Ecto neural progenitor cell (in vitro differentiated cells): ENCODE measurements at regions not wholly inside any gene's neighbourhood (a gene's known extent, or its start where the extent isn't known, plus 50 kb on each side); places are given as distances from the start of the nearest gene placed in this dataset.

ENCODE experiments used
- DNase-seq: peaks from one replicate; pipeline ENCODE4 v3.0.0-alpha.2; 2018; ENCODE audit warnings: low spot score

DNA sequence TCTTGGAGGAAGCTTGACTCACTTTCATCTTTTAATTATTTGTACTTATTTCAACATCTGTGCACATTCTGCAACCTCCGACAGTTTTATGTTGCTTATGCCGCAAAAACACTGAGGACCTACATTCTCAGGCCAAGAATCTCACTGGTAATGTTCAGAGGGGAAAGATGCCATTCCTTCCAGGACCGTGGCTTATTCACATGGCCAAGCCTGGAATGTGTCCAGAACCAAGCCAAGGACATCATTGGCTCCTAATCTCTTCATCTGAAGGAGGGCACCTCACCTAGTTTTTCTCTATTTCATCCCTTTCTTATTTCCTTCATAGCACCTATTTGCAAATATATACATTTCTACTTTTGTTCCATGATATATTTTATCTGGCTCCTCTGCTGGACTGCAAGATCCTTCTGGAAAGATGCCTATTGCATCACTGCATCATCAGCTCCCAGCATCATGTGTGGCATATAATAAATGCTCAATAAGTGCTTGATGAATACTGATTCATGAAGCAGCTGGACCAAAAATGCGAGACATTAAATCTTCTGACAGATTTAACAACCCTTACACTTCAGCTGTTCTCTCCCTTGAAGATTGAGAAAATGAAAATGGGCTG, 377.1 kb downstream of the TNS1 start:
- no peak for DNase-seq

- DNase-seq = no peak
These were observed 379.4 kb downstream of the TNS1 start for GRCh38 chr2:217623281-217623912.

- peak; percentile 58 for DNase-seq
These were observed 380.4 kb downstream of the TNS1 start for GRCh38 chr2:217622205-217623060.

DNA sequence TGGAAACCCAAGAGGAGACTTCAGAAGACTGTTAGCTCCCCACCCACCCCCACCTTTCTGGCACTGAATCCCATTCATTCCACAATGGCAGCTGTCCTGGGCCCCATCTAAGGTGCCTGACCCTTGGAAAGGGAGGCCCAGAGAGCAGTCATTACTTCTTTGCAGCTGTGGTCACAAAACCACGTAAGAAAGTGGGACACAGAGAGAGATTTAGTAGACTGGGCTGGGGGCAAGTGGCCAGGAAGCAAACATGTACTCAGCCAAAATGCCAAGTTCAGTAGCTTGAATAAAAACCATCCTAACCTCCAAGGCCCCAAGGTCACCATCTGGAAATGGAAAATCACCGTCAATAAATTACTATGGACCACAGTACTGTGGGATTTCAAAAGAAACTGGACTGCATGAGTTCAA, 381.4 kb downstream of the TNS1 start:
- DNase-seq = no peak

GRCh38 chr2:217618744-217619143, 384.1 kb downstream of the TNS1 start:
- DNase-seq = no peak

GRCh38 chr2:217617616-217618022, 385.2 kb downstream of the TNS1 start:
- no peak for DNase-seq

GRCh38 chr2:217616936-217617335, 385.9 kb downstream of the TNS1 start:
- DNase-seq = no peak

DNA sequence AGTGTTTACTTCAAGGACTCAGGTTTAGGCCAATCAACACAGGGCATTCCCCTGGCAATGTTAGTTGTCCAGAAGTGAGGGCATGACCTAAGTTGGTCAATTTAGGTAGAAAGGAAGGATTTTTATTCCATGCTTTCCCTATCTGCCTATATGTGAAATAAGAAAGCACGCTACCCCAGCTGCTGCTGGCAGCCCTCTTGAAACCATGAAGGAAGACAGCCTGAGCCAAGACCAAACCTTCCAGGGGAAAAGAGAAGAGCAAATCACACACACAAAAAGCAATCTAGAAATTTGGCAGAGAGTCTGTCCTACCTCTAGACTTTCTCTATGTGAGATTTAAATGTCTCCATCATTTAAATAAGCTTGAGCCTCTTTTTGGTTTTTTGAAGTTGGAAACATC, 387.6 kb downstream of the TNS1 start:
- DNase-seq = no peak

GRCh38 chr2:217614498-217614897, 388.3 kb downstream of the TNS1 start:
- no peak for DNase-seq

GRCh38 chr2:217614096-217614495, 388.7 kb downstream of the TNS1 start:
- DNase-seq = no peak

- no peak for DNase-seq
These were observed 389.9 kb downstream of the TNS1 start for GRCh38 chr2:217612920-217613319.

DNA sequence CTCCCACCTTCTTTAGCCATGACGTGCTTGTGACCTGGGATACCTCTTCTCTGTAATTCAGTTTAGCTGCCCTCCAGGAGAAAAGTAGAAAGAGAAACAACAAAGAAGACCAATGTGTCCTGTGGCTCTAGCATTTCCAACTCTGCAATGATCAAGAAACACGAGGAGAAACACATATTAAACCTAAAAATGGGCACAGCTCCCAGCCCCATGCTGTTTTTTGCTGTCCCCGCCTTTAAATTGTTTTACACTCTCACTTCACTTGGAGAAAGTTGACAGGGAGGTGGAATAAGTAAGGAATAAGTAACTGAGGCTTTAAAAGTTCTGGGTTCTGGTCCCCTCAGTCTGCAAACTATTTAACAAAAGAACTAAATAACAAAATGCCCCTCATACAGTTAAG, 390.6 kb downstream of the TNS1 start:
- DNase-seq = no peak

DNA sequence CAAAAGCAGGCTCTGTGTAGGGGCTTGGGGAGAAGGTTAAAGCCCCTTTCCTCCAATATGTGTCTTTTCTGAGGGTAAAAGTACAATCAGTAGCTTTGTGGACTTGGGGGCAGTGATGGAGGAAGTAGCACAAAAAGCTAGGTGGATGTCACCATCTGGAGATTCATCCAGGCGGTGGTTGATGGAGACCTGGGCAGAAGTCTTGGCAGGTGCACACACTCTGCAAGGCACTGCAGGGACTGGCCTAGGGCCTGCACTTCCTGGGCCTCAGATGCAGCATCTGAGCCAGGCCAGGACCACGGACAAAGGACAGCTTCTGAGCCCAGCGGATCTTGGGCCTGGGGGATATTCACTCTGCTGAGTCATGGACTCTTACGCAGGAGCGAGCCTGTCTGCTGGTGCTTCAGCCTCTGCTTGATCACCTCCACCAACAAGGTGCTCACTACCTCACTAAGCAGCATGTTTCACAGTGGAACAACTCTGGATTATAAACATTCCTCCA, 391.1 kb downstream of the TNS1 start:
- DNase-seq = no peak

DNA sequence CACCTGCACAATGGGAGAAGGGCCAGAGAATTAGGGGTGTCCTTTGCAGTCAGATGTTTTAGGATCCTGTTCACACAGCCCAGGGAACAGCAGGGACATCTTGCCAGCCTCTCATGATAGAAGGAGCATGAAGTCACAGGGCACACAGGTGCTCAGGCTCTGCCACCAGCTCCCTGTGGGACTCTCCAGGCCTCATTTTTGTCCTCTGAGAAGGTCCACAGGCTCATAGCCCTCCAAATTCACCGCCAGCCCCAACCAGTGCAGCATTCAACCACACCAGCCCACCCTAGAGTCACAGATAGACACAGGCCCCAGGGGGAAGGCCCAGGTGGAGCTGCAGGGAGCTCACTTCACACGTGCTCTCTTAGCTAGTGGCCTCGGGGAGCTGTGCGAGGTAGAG, 391.7 kb downstream of the TNS1 start:
- DNase-seq = no peak

GRCh38 chr2:217610401-217610814, 392.4 kb downstream of the TNS1 start:
- DNase-seq = no peak

DNA sequence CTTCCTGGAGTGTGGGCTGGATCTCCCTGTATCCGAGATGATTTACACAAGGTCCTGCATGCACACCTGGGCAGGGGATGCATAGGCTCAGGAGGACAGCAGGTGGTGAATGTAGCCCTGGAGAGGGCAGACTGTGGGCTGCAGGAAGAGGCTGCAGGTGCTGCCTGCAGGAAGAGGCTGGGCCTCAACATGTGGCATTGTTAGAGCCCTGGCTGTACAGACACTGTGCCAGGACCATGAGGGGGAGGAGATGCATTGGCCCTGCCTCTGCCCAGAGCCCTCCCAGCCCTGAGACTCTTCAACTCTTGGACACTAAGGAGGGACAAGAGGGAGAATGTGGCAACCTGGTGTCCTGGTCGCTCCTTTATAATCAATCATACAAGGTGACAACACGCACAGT, 392.8 kb downstream of the TNS1 start:
- no peak for DNase-seq

DNA sequence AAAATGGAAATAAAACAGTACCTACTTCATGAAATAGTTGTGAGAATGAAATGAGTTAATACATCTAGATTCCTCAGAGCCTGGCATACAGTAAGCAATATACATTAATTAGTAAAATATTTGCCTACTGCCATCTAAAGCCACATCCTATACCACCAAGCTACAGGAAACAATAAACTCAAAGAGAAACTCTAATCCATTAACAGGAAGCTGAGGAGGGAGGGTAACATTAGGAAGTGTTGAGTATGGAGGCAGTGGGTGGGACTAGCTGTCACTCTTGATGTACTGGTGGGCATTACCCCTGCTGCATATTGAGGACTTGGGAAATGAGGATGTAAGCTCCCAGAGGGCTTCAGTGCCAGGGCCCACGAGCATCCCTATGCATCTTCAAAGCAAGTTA, 396.5 kb downstream of the TNS1 start:
- DNase-seq = no peak

- DNase-seq = no peak
These were observed 398.1 kb downstream of the TNS1 start for GRCh38 chr2:217604527-217605194.

- DNase-seq = no peak
These were observed 401.2 kb downstream of the TNS1 start for GRCh38 chr2:217601601-217602000.

- no peak for DNase-seq
These were observed 402.9 kb downstream of the TNS1 start for GRCh38 chr2:217599906-217600305.

GRCh38 chr2:217597681-217598080, 405.1 kb downstream of the TNS1 start:
- DNase-seq = no peak

DNA sequence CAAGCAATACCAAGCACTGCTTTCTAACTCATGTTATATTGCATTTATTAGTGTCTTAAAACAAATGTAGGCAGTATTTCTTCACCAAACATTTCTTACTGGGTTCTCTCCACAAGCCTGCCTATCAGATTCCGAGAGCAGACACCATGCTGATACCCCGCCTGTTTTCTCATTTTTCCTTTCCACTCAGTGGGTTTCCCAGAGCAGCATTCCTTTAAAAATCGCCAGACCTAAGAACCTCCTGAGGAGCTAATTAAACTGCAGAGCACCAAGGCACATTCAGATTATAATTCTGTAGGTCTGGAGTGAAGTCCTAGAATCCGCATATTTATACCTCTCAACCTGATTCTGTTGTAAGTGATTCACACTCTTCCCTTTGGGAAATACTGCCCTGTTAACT, 405.6 kb downstream of the TNS1 start:
- DNase-seq = no peak
